Sigmoid colon (tissue), 4 donors: ENCODE measurements at regions not wholly inside any gene's neighbourhood (a gene's known extent, or its start where the extent isn't known, plus 50 kb on each side); places are given as distances from the start of the nearest gene placed in this dataset.

ENCODE experiments used
- CTCF ChIP-seq, 4 experiments: fragments of 450-650 bp in 3 of 4; fragments of 200-600 bp in 1 of 4; IDR thresholded peaks; one replicate each; pipeline ENCODE4 v1.5.1; 2016 to 2019; ENCODE audit warnings: antibody characterized with exemption in 4 of 4, mild to moderate bottlenecking in 3 of 4, moderate library complexity in 2 of 4
- EP300 ChIP-seq, 4 donors: sonication (generic); formaldehyde crosslinking; IDR thresholded peaks; one replicate each; pipeline ENCODE4 v1.6.1; 2017; ENCODE audit warnings: antibody characterized with exemption in 4 of 4
- POLR2AphosphoS5 ChIP-seq, 4 donors: sonication (generic); formaldehyde crosslinking; IDR thresholded peaks; one replicate each; pipeline ENCODE4 v1.6.1; 2017; ENCODE audit warnings: antibody characterized with exemption in 4 of 4

- no peak for TF ChIP-seq POLR2AphosphoS5 (IDR thresholded peaks at IDR 0.05)
- TF ChIP-seq CTCF (IDR thresholded peaks at IDR 0.05), result no peak
- no peak for TF ChIP-seq EP300 (IDR thresholded peaks at IDR 0.05)
These were observed 187.1 kb downstream of the SNX19 start for GRCh38 chr11:130729193-130729592.
